Stimulated activated CD4-positive, alpha-beta T cell treated with anti-CD3 and anti-CD28 coated beads, Interleukin-2, amount 100 ng/mL, for 48 hours (primary cell): ENCODE measurements at regions not wholly inside any gene's neighbourhood (a gene's known extent, or its start where the extent isn't known, plus 50 kb on each side); places are given as distances from the start of the nearest gene placed in this dataset.

Source experiments
- DNase-seq, 2 donors: peaks; one replicate each; pipeline ENCODE4 v3.0.0-alpha.2; 2020

GRCh38 chr11:116527180-116527991 is 245.4 kb downstream of the BUD13 start:
- no peak for DNase-seq

- no peak for DNase-seq
Measured at GRCh38 chr11:116525961-116526495, 246.8 kb downstream of the BUD13 start.

GRCh38 chr11:116519499-116519898 is 253.3 kb downstream of the BUD13 start:
- no peak for DNase-seq

GRCh38 chr11:116518141-116518540 is 254.6 kb downstream of the BUD13 start:
- no peak for DNase-seq

GRCh38 chr11:116517584-116517983 is 255.2 kb downstream of the BUD13 start:
- no peak for DNase-seq

GRCh38 chr11:116517077-116517476 is 255.7 kb downstream of the BUD13 start:
- DNase-seq = no peak

GRCh38 chr11:116515664-116516184 is 257.1 kb downstream of the BUD13 start:
- DNase-seq = no peak

GRCh38 chr11:116513894-116514293 is 258.9 kb downstream of the BUD13 start:
- DNase-seq = peak; percentile 3 to 26

GRCh38 chr11:116513278-116513823 is 259.4 kb downstream of the BUD13 start:
- DNase-seq = no peak

GRCh38 chr11:116512841-116513240 is 259.9 kb downstream of the BUD13 start:
- no peak for DNase-seq

- no peak for DNase-seq
Measured at GRCh38 chr11:116511684-116512083, 261.1 kb downstream of the BUD13 start.

GRCh38 chr11:116510886-116511650 is 261.7 kb downstream of the BUD13 start:
- DNase-seq = no peak

- no peak for DNase-seq
Measured at GRCh38 chr11:116510166-116510565, 262.6 kb downstream of the BUD13 start.

- DNase-seq = no peak
Measured at GRCh38 chr11:116509551-116509950, 263.2 kb downstream of the BUD13 start.

GRCh38 chr11:116507849-116508695 is 264.7 kb downstream of the BUD13 start:
- DNase-seq = no peak

- DNase-seq = no peak
Measured at GRCh38 chr11:116507016-116507415, 265.8 kb downstream of the BUD13 start.

GRCh38 chr11:116506263-116506825 is 266.4 kb downstream of the BUD13 start:
- no peak for DNase-seq

GRCh38 chr11:116505298-116506262 is 267.2 kb downstream of the BUD13 start:
- DNase-seq = no peak

- no peak for DNase-seq
Measured at GRCh38 chr11:116504541-116505297, 268.1 kb downstream of the BUD13 start.
